Nephron (organoid): ENCODE measurements at regions not wholly inside any gene's neighbourhood (a gene's known extent, or its start where the extent isn't known, plus 50 kb on each side); places are given as distances from the start of the nearest gene placed in this dataset.

Experiments
- H3K27ac Mint-ChIP-seq, 3 experiments: 2 replicates each; pipeline ENCODE4 v1.8.0; 2020; ENCODE audit warnings: mixed read lengths in 3 of 3, mild to moderate bottlenecking in 2 of 3, moderate library complexity in 1 of 3
- H3K27me3 Mint-ChIP-seq: 2 replicates; pipeline ENCODE4 v1.8.0; 2021; ENCODE audit warnings: low read depth, mild to moderate bottlenecking, moderate library complexity, mixed read lengths
- H3K36me3 Mint-ChIP-seq: 2 replicates; pipeline ENCODE4 v1.8.0; 2020; ENCODE audit warnings: low read depth, mixed read lengths
- H3K4me1 Mint-ChIP-seq: 2 replicates; pipeline ENCODE4 v1.8.0; 2020; ENCODE audit warnings: mixed read lengths
- H3K4me3 Mint-ChIP-seq, 3 experiments: 2 replicates each; pipeline ENCODE4 v1.8.0; 2020; ENCODE audit warnings: mild to moderate bottlenecking in 3 of 3, mixed read lengths in 3 of 3, moderate library complexity in 2 of 3
- H3K9me3 Mint-ChIP-seq: 2 replicates; pipeline ENCODE4 v1.8.0; 2020; ENCODE audit warnings: mixed read lengths
- TF ChIP-seq, protein P1 (sequence below), 3 experiments: fragments of 200-600 bp; sonication (generic); IDR thresholded peaks; one replicate each; pipeline ENCODE4 v1.5.0; 2021; ENCODE audit warnings: antibody characterized with exemption in 3 of 3; ENCODE audit not compliant: unreplicated experiment in 3 of 3

DNA sequence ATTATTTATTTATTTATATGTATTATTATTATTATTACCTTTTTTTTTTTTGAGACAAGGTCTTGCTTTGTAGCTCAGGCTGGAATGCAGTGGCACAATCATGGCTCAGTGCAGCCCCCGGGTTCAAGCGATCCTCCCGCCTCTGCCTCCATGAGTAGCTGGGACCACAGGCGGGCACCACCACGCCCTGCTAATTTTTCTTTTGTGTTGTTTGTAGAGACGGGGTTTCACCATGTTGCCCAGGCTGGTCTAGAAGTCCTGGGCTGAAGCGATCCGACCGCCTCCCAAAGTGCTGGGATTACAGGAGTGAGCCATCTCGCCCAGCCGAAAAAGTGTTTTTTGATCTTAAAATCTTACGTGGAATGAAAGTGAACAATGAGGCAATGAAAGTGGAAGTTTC lies 79.4 kb upstream of the C1GALT1 start:
- Mint-ChIP-seq H3K4me3 (no peak overlapping the region), H3K4me1 (peaks cover 41% of the 10 kb centered on the region), H3K36me3 (no peaks in the 10 kb centered on the region), H3K9me3 (no peaks in the 10 kb centered on the region), H3K27me3 (no peaks in the 10 kb centered on the region), H3K27ac (peak overlapping the region in 1 of 3 experiments; percentile 37)
- TF ChIP-seq, protein P1, sequence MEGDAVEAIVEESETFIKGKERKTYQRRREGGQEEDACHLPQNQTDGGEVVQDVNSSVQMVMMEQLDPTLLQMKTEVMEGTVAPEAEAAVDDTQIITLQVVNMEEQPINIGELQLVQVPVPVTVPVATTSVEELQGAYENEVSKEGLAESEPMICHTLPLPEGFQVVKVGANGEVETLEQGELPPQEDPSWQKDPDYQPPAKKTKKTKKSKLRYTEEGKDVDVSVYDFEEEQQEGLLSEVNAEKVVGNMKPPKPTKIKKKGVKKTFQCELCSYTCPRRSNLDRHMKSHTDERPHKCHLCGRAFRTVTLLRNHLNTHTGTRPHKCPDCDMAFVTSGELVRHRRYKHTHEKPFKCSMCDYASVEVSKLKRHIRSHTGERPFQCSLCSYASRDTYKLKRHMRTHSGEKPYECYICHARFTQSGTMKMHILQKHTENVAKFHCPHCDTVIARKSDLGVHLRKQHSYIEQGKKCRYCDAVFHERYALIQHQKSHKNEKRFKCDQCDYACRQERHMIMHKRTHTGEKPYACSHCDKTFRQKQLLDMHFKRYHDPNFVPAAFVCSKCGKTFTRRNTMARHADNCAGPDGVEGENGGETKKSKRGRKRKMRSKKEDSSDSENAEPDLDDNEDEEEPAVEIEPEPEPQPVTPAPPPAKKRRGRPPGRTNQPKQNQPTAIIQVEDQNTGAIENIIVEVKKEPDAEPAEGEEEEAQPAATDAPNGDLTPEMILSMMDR (IDR thresholded peaks at IDR 0.05; ENCODE audit: unreplicated experiment in 3 of 3) = no peak

GRCh38 chr7:7103343-7104313 lies 78.7 kb upstream of the C1GALT1 start:
- H3K36me3 Mint-ChIP-seq = no peaks in the 10 kb centered on the region
- H3K27ac Mint-ChIP-seq = peak overlapping the region in 1 of 3 experiments; percentile 37
- H3K4me3 Mint-ChIP-seq = no peak overlapping the region
- no peaks in the 10 kb centered on the region for H3K9me3 Mint-ChIP-seq
- H3K4me1 Mint-ChIP-seq = peaks cover 33% of the 10 kb centered on the region
- H3K27me3 Mint-ChIP-seq = no peaks in the 10 kb centered on the region
- TF ChIP-seq, protein P1 (IDR thresholded peaks at IDR 0.05; ENCODE audit: unreplicated experiment in 3 of 3) = peak; percentile 61 to 68 (median 65)

DNA sequence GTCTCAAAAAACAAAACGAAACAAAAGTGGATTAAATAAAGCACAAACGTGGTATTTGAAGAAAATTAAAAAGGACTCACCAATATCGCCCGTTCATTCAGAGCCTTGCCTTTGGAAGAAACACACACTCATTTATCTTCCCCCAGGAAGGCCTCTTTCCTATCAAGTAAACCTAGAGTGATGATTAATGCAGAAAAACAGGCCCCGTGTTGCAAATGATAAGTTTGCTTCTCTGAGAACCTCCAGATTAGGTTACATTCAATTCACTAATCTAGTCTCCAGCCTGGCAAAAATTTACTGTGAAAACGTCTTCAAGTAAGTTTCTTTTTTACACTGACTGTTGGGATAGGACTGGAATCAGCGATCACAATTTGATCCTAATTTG lies 78.0 kb upstream of the C1GALT1 start:
- H3K4me3 Mint-ChIP-seq = no peak overlapping the region
- no peak overlapping the region for H3K27ac Mint-ChIP-seq
- H3K9me3 Mint-ChIP-seq = no peaks in the 10 kb centered on the region
- H3K4me1 Mint-ChIP-seq = peaks cover 27% of the 10 kb centered on the region
- H3K36me3 Mint-ChIP-seq = no peaks in the 10 kb centered on the region
- no peaks in the 10 kb centered on the region for H3K27me3 Mint-ChIP-seq
- TF ChIP-seq, protein P1 (IDR thresholded peaks at IDR 0.05; ENCODE audit: unreplicated experiment in 3 of 3) = no peak

DNA sequence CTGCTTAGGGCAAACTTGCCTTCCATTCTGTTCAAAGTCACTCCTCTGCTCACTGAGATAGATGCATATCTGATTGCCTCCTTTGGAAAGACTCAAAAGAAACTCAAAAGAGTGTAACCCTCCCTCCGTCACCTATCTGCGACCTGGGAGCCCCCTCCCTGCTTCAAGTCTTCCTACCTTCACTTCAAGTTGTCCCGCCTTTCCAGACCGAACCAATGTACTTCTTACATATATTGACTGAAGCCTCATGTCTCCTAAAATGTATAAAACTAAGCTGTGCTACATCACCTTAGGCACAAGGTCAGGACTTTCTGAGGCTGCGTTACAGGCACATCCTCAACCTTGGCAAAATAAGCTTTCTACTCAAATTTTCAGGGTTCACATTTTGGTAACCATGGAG lies 77.4 kb upstream of the C1GALT1 start:
- no peak overlapping the region for H3K4me3 Mint-ChIP-seq
- H3K36me3 Mint-ChIP-seq = no peaks in the 10 kb centered on the region
- peaks cover 3% of the 10 kb centered on the region for H3K9me3 Mint-ChIP-seq
- no peaks in the 10 kb centered on the region for H3K27me3 Mint-ChIP-seq
- H3K27ac Mint-ChIP-seq = no peak overlapping the region
- H3K4me1 Mint-ChIP-seq = peaks cover 20% of the 10 kb centered on the region
- TF ChIP-seq, protein P1 (IDR thresholded peaks at IDR 0.05; ENCODE audit: unreplicated experiment in 3 of 3) = no peak

- H3K4me1 Mint-ChIP-seq = peaks cover 10% of the 10 kb centered on the region
- peaks cover 7% of the 10 kb centered on the region for H3K9me3 Mint-ChIP-seq
- TF ChIP-seq, protein P1 (IDR thresholded peaks at IDR 0.05; ENCODE audit: unreplicated experiment in 3 of 3) = no peak
- H3K27me3 Mint-ChIP-seq = no peaks in the 10 kb centered on the region
- H3K27ac Mint-ChIP-seq = no peak overlapping the region
- H3K4me3 Mint-ChIP-seq = no peak overlapping the region
- H3K36me3 Mint-ChIP-seq = no peaks in the 10 kb centered on the region
Observed at GRCh38 chr7:7105800-7106582, 76.4 kb upstream of the C1GALT1 start.
